SU-DHL-6 (cell line): ENCODE measurements at regions not wholly inside any gene's neighbourhood (a gene's known extent, or its start where the extent isn't known, plus 50 kb on each side); places are given as distances from the start of the nearest gene placed in this dataset.

ENCODE experiments used
- CTCF ChIP-seq: fragments of 200-600 bp; sonication (generic); IDR thresholded peaks from one replicate; pipeline ENCODE4 v1.5.1; 2017; ENCODE audit warnings: antibody characterized with exemption, mild to moderate bottlenecking, low read length, moderate library complexity; ENCODE audit not compliant: insufficient read depth, poor library complexity, severe bottlenecking
- EZH2phosphoT487 ChIP-seq: fragments of 200-600 bp; sonication (generic), shearing (Covaris generic); conservative IDR thresholded peaks from 2 replicates; pipeline ENCODE4 v1.6.1; 2018; ENCODE audit warnings: mild to moderate bottlenecking, antibody characterized with exemption, low read length, moderate library complexity, mixed read lengths

DNA sequence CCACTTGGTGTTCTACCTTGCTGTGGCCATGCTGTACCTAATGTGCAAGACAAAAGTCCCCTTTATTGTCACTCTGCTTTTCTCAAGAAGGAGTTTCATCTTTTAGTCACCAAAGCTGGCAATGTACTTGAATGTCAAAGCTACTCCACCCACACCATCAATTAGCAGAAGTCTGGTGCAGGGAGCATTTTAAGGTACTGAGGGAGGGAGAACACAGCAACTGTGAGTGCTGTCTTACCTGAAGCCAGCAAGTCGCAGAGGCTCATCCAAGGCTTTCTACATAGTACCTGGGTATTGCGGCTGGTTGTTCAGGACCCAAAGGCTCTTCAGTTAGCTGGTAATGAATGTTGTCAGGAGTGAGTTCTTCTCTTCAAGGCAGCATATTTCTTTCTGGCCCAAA, 820.4 kb downstream of the OTOL1 start:
- TF ChIP-seq CTCF (no peak), EZH2phosphoT487 (no peak)
